Progenitor cell of endocrine pancreas (in vitro differentiated cells): ENCODE measurements at regions not wholly inside any gene's neighbourhood (a gene's known extent, or its start where the extent isn't known, plus 50 kb on each side); places are given as distances from the start of the nearest gene placed in this dataset.

ENCODE experiments used
- DNase-seq: peaks from one replicate; pipeline ENCODE4 v3.0.0; 2021; ENCODE audit warnings: low spot score; ENCODE audit not compliant: unreplicated experiment
- H3K27ac Mint-ChIP-seq: 2 replicates; pipeline ENCODE4 v1.8.0; 2021; ENCODE audit warnings: mild to moderate bottlenecking, moderate library complexity, mixed read lengths
- H3K27me3 Mint-ChIP-seq: 2 replicates; pipeline ENCODE4 v1.8.0; 2021; ENCODE audit warnings: mixed read lengths
- H3K36me3 Mint-ChIP-seq: 2 replicates; pipeline ENCODE4 v1.8.0; 2022; ENCODE audit warnings: mixed read lengths; ENCODE audit not compliant: insufficient read depth
- H3K4me1 Mint-ChIP-seq: 2 replicates; pipeline ENCODE4 v1.8.0; 2021; ENCODE audit warnings: low read depth, mixed read lengths
- H3K4me3 Mint-ChIP-seq: 2 replicates; pipeline ENCODE4 v1.8.0; 2021; ENCODE audit warnings: low read depth, mild to moderate bottlenecking, moderate library complexity, mixed read lengths
- H3K9me3 Mint-ChIP-seq: 2 replicates; pipeline ENCODE4 v1.8.0; 2021; ENCODE audit warnings: low read depth, mixed read lengths
- TF ChIP-seq, protein P1 (sequence below): fragments of 200-600 bp; sonication (generic); IDR thresholded peaks from one replicate; pipeline ENCODE4 v1.5.0; 2021; ENCODE audit warnings: antibody characterized with exemption, mild to moderate bottlenecking; ENCODE audit not compliant: unreplicated experiment

DNA sequence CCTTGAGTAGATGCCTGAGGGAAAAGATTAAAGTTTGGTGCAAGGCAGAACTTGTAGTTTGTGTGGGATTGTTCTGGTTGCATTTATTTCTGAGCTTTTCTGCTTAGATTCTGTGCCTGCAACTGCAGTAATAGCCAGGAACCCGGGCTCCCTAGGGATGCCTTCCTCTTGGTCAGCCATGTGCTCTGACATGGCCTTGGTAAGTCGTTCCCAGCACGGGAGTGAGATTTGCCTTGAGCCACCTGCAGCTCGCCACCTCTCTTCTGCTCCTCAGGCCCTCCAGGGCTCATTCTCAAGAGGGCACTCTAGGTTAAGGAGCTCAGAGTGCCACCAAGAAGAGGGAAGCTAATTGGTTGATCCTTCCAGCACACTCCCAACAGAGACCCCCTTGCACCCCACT, 350.6 kb upstream of the MKI67 start:
- DNase-seq: no peak
- H3K4me1 Mint-ChIP-seq: no peaks in the 10 kb centered on the region
- TF ChIP-seq, protein P1, sequence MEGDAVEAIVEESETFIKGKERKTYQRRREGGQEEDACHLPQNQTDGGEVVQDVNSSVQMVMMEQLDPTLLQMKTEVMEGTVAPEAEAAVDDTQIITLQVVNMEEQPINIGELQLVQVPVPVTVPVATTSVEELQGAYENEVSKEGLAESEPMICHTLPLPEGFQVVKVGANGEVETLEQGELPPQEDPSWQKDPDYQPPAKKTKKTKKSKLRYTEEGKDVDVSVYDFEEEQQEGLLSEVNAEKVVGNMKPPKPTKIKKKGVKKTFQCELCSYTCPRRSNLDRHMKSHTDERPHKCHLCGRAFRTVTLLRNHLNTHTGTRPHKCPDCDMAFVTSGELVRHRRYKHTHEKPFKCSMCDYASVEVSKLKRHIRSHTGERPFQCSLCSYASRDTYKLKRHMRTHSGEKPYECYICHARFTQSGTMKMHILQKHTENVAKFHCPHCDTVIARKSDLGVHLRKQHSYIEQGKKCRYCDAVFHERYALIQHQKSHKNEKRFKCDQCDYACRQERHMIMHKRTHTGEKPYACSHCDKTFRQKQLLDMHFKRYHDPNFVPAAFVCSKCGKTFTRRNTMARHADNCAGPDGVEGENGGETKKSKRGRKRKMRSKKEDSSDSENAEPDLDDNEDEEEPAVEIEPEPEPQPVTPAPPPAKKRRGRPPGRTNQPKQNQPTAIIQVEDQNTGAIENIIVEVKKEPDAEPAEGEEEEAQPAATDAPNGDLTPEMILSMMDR: no peak
- H3K9me3 Mint-ChIP-seq: no peaks in the 10 kb centered on the region
- H3K36me3 Mint-ChIP-seq: no peaks in the 10 kb centered on the region
- H3K27me3 Mint-ChIP-seq: peaks cover 13% of the 10 kb centered on the region
- no peak overlapping the region for H3K27ac Mint-ChIP-seq
- H3K4me3 Mint-ChIP-seq: no peak overlapping the region

DNA sequence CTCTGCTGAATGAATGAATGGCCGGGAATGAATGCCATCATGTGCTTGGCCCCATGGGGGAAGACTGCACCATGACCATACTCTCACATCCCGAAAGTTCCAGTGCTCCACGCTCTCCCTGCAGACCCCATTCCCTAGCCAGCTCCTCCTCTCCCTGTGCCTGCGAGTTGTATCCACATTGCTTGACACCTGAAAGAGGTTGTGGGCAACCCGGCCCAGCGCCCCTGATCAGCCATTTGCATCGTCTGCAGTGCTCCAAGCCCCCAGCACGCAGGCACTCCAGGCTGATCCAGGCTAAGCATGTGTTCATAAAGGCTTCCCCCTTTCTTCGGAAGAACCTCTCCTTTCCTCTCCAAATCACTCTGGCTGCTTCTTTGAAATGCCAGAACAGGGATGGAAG, 354.4 kb upstream of the MKI67 start:
- H3K36me3 Mint-ChIP-seq: no peaks in the 10 kb centered on the region
- H3K4me1 Mint-ChIP-seq: no peaks in the 10 kb centered on the region
- no peak overlapping the region for H3K27ac Mint-ChIP-seq
- no peak overlapping the region for H3K4me3 Mint-ChIP-seq
- TF ChIP-seq, protein P1: no peak
- DNase-seq: no peak
- H3K9me3 Mint-ChIP-seq: no peaks in the 10 kb centered on the region
- peaks cover 20% of the 10 kb centered on the region for H3K27me3 Mint-ChIP-seq

DNA sequence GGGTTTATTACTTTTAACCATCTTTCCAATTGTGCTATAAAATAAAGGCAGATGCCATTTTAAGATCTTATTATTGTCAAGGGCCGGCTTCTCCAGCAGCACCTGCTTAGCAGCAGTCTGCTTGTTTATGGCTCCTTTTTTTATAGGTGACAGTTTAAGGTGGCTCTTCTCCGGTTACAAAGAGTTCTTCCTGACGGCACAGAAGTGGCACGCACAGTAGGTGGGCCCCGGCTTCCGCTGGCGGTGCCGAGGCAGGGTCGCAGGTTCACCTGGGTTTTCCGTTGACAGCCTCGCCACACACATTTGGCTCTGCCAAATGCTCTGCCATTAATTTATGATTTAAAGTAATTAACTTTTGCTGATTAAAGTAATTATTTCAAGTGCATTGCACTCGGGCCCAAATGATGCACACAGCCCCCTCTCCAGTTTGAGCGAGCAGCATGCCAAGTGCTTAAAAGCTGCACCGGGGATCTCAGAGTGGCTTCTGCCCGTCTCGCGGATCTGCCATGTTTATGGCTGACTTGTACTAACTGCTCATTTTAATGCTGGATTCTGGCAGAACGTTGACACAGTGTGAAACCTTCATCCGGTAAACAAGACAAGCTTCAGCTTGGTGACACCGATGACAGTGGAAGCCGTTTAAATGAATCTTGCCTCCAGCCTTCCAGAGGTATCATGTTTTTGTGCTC, 355.1 kb upstream of the MKI67 start:
- H3K4me1 Mint-ChIP-seq: no peaks in the 10 kb centered on the region
- TF ChIP-seq, protein P1: no peak
- no peaks in the 10 kb centered on the region for H3K36me3 Mint-ChIP-seq
- no peak for DNase-seq
- H3K27me3 Mint-ChIP-seq: peaks cover 21% of the 10 kb centered on the region
- H3K9me3 Mint-ChIP-seq: no peaks in the 10 kb centered on the region
- no peak overlapping the region for H3K4me3 Mint-ChIP-seq
- H3K27ac Mint-ChIP-seq: no peak overlapping the region

DNA sequence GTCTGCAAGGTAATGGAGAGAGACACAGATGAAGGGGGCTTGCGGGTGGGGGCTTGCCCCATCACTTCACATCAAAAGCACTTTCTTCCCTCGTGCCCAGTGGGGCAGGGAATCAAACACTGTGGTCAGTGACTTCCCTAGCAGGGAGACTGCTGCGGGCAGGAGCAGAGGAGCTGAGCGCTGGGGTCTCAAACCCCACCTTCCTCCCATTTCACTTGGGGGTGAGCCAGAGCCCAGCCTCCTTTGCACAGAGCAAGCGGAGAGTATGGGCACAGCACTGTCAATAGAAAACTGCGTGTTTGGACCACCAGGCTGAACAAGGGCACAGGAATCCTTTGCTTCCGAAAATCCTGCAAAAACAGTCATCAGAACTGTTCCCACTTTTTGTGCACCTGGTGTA, 355.8 kb upstream of the MKI67 start:
- no peaks in the 10 kb centered on the region for H3K9me3 Mint-ChIP-seq
- TF ChIP-seq, protein P1: no peak
- peaks cover 24% of the 10 kb centered on the region for H3K27me3 Mint-ChIP-seq
- no peak overlapping the region for H3K27ac Mint-ChIP-seq
- no peak overlapping the region for H3K4me3 Mint-ChIP-seq
- H3K4me1 Mint-ChIP-seq: no peaks in the 10 kb centered on the region
- H3K36me3 Mint-ChIP-seq: no peaks in the 10 kb centered on the region
- DNase-seq: no peak

DNA sequence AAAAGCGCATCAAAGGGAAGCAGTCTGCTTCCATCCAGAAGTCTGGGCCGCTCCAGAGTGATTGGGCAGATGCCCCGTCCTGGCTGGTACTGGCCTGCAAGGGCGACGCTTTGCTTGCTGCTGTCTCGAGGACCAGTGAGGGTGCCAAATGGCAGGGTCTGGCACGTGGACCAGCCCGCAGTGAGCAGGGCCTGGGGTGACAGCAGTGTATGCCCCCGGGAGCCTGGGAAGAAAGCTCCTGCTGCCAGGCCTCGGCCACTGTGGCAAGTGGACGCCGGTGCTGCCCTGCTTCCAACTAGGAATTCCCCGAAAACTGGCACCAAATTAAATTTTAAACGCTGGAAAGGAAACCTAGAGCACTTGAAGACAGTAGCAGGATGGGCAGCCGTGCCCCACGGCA, 357.0 kb upstream of the MKI67 start:
- TF ChIP-seq, protein P1: no peak
- Mint-ChIP-seq H3K27ac (no peak overlapping the region), H3K36me3 (no peaks in the 10 kb centered on the region), H3K4me3 (no peak overlapping the region), H3K27me3 (peaks cover 21% of the 10 kb centered on the region), H3K4me1 (no peaks in the 10 kb centered on the region), H3K9me3 (no peaks in the 10 kb centered on the region)
- no peak for DNase-seq
